Testis (tissue), 2 donors: ENCODE measurements at regions not wholly inside any gene's neighbourhood (a gene's known extent, or its start where the extent isn't known, plus 50 kb on each side); places are given as distances from the start of the nearest gene placed in this dataset.

ENCODE experiments used
- DNase-seq: peaks from one replicate; pipeline ENCODE4 v3.0.0-alpha.2; 2019
- H3K27ac ChIP-seq, 2 donors: fragments of 200-600 bp; sonication (generic); one replicate each; pipeline ENCODE4 v1.5.1; 2019
- H3K27me3 ChIP-seq: fragments of 200-600 bp; sonication (generic); one replicate; pipeline ENCODE4 v1.5.1; 2019
- H3K36me3 ChIP-seq: fragments of 200-600 bp; sonication (generic); one replicate; pipeline ENCODE4 v1.5.1; 2017; ENCODE audit warnings: low read depth; ENCODE audit errors: missing control alignments
- H3K4me1 ChIP-seq: fragments of 200-600 bp; sonication (generic); one replicate; pipeline ENCODE4 v1.5.1; 2019
- H3K4me3 ChIP-seq, 2 donors: fragments of 200-600 bp; sonication (generic); one replicate each; pipeline ENCODE4 v1.5.1; 2017 to 2019
- H3K9me3 ChIP-seq: fragments of 200-600 bp; sonication (generic); one replicate; pipeline ENCODE4 v1.5.1; 2017
- CTCF ChIP-seq, 3 experiments: fragments of 450-650 bp in 2 of 3; fragments of 200-600 bp in 1 of 3; sonication (generic) in 1 of 3; IDR thresholded peaks; one replicate each; pipeline ENCODE4 v1.5.1; 2016 to 2019; ENCODE audit warnings: antibody characterized with exemption in 3 of 3, mild to moderate bottlenecking in 2 of 3, moderate library complexity in 1 of 3
- POLR2A ChIP-seq: fragments of 450-650 bp; IDR thresholded peaks from one replicate; pipeline ENCODE4 v1.6.1; 2017; ENCODE audit warnings: antibody characterized with exemption, mild to moderate bottlenecking, moderate library complexity
- WGBS, 2 donors: methylation state at CpG; one replicate each; pipeline ENCODE4 v1.1.5; 2018; 5-methylcytosine and 5-hydroxymethylcytosine counted together
- intact Hi-C: fragments of 100-400 bp; cut with DNase I; formaldehyde crosslinking; loops from one replicate; pipeline ENCODE4 v1.15.1; 2023; ENCODE audit warnings: low total_unique reads

GRCh38 chr13:74061926-74062595 is 72.1 kb downstream of the KLF12 start:
- TF ChIP-seq POLR2A = no peak
- no peak for TF ChIP-seq CTCF (IDR thresholded peaks at IDR 0.05)
- intact Hi-C loops = no loop called here
- H3K27me3 ChIP-seq = no peaks in the 10 kb centered on the region
- no peak overlapping the region for H3K4me3 ChIP-seq
- WGBS, 2 donors = 41 to 45% methylated on average over 3 of the region's 3 CpGs
- peaks cover 8% of the 10 kb centered on the region for H3K4me1 ChIP-seq
- DNase-seq = peak; percentile 32
- H3K9me3 ChIP-seq = no peaks in the 10 kb centered on the region
- peak overlapping the region in 1 of 2 donors; percentile 58 for H3K27ac ChIP-seq
- H3K36me3 ChIP-seq = no peaks in the 10 kb centered on the region

- TF ChIP-seq CTCF (IDR thresholded peaks at IDR 0.05) (no peak), POLR2A (no peak)
- Histone ChIP-seq H3K4me3 (no peak overlapping the region), H3K9me3 (no peaks in the 10 kb centered on the region), H3K4me1 (peaks cover 11% of the 10 kb centered on the region), H3K36me3 (no peaks in the 10 kb centered on the region), H3K27ac (peak overlapping the region; percentile 12 to 38), H3K27me3 (no peaks in the 10 kb centered on the region)
- peak; percentile 62 for DNase-seq
- intact Hi-C loops = no loop called here
- WGBS, 2 donors = 34 to 38% methylated on average over 5 of the region's 5 CpGs
These were observed 77.2 kb downstream of the KLF12 start for GRCh38 chr13:74056801-74057542.

GRCh38 chr13:74052402-74052928 is 81.7 kb downstream of the KLF12 start:
- H3K9me3 ChIP-seq = no peaks in the 10 kb centered on the region
- DNase-seq = no peak
- intact Hi-C loops = no loop called here
- H3K36me3 ChIP-seq = no peaks in the 10 kb centered on the region
- H3K4me3 ChIP-seq = no peak overlapping the region
- no peak overlapping the region for H3K27ac ChIP-seq
- no peak for TF ChIP-seq POLR2A
- no peak for TF ChIP-seq CTCF (IDR thresholded peaks at IDR 0.05)
- H3K4me1 ChIP-seq = peaks cover 15% of the 10 kb centered on the region
- 93 to 95% methylated on average over 5 of the region's 5 CpGs for WGBS, 2 donors
- H3K27me3 ChIP-seq = no peaks in the 10 kb centered on the region

- Histone ChIP-seq H3K27ac (no peak overlapping the region), H3K4me3 (no peak overlapping the region), H3K9me3 (no peaks in the 10 kb centered on the region), H3K36me3 (no peaks in the 10 kb centered on the region), H3K4me1 (peaks cover 5% of the 10 kb centered on the region), H3K27me3 (no peaks in the 10 kb centered on the region)
- 59 to 66% methylated on average over 5 of the region's 5 CpGs for WGBS, 2 donors
- no peak for TF ChIP-seq POLR2A
- TF ChIP-seq CTCF (IDR thresholded peaks at IDR 0.05) = no peak
- DNase-seq = no peak
- intact Hi-C loops = no loop called here
These were observed 85.4 kb downstream of the KLF12 start for GRCh38 chr13:74048756-74049155.
